GM18867 (cell line): ENCODE measurements at regions not wholly inside any gene's neighbourhood (a gene's known extent, or its start where the extent isn't known, plus 50 kb on each side); places are given as distances from the start of the nearest gene placed in this dataset.
"Not testable (repeated sequence)": the region's sequence is repeated elsewhere in the genome, so short reads cannot be mapped to it uniquely, and the experiment has no call there.

ENCODE experiments used
- ATAC-seq: cut with Tn5 transposase; IDR thresholded peaks from one replicate; pipeline ENCODE4 v1.9.1; 2021; ENCODE audit warnings: mild to moderate bottlenecking, moderate library complexity; ENCODE audit not compliant: unreplicated experiment

- no peak for ATAC-seq
Observed at GRCh38 chr12:61138415-61138759, 1121.8 kb upstream of the USP15 start.

- no peak for ATAC-seq
Observed at GRCh38 chr12:61161961-61162360, 1098.2 kb upstream of the USP15 start.

- ATAC-seq: no peak
Observed at GRCh38 chr12:61188801-61189595, 1071.2 kb upstream of the USP15 start.

GRCh38 chr12:61213646-61214045, 1046.6 kb upstream of the USP15 start:
- ATAC-seq: no peak

GRCh38 chr12:61220337-61220736, 1039.9 kb upstream of the USP15 start:
- ATAC-seq: no peak

- no peak for ATAC-seq
Observed at GRCh38 chr12:61232040-61232439, 1028.2 kb upstream of the USP15 start.

GRCh38 chr12:61250303-61250702, 1009.9 kb upstream of the USP15 start:
- ATAC-seq: no peak

GRCh38 chr12:61251076-61251475, 1009.1 kb upstream of the USP15 start:
- no peak for ATAC-seq

- no peak for ATAC-seq
Observed at GRCh38 chr12:61254225-61254624, 1006.0 kb upstream of the USP15 start.

- ATAC-seq: not testable (repeated sequence)
Observed at GRCh38 chr12:61264294-61264693, 995.9 kb upstream of the USP15 start.

- no peak for ATAC-seq
Observed at GRCh38 chr12:61267474-61267873, 992.7 kb upstream of the USP15 start.

- no peak for ATAC-seq
Observed at GRCh38 chr12:61272441-61272840, 987.8 kb upstream of the USP15 start.

GRCh38 chr12:61282790-61283575, 977.2 kb upstream of the USP15 start:
- no peak for ATAC-seq

- ATAC-seq: no peak
Observed at GRCh38 chr12:61290473-61290872, 969.7 kb upstream of the USP15 start.

GRCh38 chr12:61291647-61292046, 968.6 kb upstream of the USP15 start:
- ATAC-seq: no peak

GRCh38 chr12:61294011-61294410, 966.2 kb upstream of the USP15 start:
- not testable (repeated sequence) for ATAC-seq

- no peak for ATAC-seq
Observed at GRCh38 chr12:61301817-61302216, 958.4 kb upstream of the USP15 start.

- ATAC-seq: no peak
Observed at GRCh38 chr12:61302282-61302681, 957.9 kb upstream of the USP15 start.

- ATAC-seq: no peak
Observed at GRCh38 chr12:61308220-61308619, 952.0 kb upstream of the USP15 start.

GRCh38 chr12:61311413-61311812, 948.8 kb upstream of the USP15 start:
- ATAC-seq: no peak

- no peak for ATAC-seq
Observed at GRCh38 chr12:61348871-61349270, 911.3 kb upstream of the USP15 start.

GRCh38 chr12:61355105-61355504, 905.1 kb upstream of the USP15 start:
- ATAC-seq: no peak
